ENCODE measurements at regions not wholly inside any gene's neighbourhood (a gene's known extent, or its start where the extent isn't known, plus 50 kb on each side); places are given as distances from the start of the nearest gene placed in this dataset.

DNA sequence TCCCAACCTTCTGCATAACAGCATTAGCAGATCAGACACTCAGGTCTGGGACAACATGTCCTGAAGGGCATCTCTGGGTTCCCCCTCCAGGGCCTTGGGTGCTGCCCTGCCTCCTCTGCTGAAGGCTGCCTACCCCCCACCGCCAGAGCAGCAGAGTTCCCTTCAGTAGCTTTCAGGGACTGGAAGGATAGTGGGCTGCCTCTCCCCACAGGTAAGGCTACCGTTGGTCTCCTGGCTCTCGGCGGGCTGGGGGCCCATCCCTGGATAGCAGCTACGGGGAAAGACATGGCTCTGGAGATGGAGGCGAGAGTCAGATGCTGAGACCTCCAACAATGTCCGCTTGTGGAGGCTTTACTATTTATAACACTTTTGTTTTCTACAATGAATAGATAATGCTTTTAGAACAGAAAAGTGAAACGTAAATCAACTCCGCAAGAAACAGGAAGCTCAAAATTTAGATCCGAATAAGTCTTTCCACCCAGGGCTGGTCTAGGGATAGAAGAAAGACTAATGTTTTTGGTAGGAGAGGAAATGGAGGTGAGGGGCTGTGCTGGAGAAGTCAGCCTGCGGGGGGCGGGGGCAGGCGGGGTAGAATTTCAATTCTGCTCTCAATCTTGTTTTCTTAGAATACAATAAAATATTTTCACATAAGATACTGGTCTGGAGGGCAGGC, 58.4 kb downstream of the ARL4C start:
- TF ChIP-seq, protein P1, sequence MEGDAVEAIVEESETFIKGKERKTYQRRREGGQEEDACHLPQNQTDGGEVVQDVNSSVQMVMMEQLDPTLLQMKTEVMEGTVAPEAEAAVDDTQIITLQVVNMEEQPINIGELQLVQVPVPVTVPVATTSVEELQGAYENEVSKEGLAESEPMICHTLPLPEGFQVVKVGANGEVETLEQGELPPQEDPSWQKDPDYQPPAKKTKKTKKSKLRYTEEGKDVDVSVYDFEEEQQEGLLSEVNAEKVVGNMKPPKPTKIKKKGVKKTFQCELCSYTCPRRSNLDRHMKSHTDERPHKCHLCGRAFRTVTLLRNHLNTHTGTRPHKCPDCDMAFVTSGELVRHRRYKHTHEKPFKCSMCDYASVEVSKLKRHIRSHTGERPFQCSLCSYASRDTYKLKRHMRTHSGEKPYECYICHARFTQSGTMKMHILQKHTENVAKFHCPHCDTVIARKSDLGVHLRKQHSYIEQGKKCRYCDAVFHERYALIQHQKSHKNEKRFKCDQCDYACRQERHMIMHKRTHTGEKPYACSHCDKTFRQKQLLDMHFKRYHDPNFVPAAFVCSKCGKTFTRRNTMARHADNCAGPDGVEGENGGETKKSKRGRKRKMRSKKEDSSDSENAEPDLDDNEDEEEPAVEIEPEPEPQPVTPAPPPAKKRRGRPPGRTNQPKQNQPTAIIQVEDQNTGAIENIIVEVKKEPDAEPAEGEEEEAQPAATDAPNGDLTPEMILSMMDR (IDR thresholded peaks at IDR 0.05; ENCODE audit: low read length): no peak
- TF ChIP-seq EZH2 (optimal IDR thresholded peaks at IDR 0.05; ENCODE audit: low read depth, low read length): no peak
- TF ChIP-seq EZH2phosphoT487 (IDR thresholded peaks at IDR 0.05; ENCODE audit: low read length): no peak
- DNase-seq: no peak
- Histone ChIP-seq H3K9ac (ENCODE audit: low read length) (no peak overlapping the region), H3F3A (ENCODE audit: insufficient read depth, low read length) (no peaks in the 10 kb centered on the region), H3K79me2 (ENCODE audit: low read length) (no peaks in the 10 kb centered on the region), H2AFZ (ENCODE audit: low read length) (no peak overlapping the region), H3K4me3 (ENCODE audit: low read length) (no peak overlapping the region), H3K27me3 (replicated peaks; ENCODE audit: insufficient read depth, low read length) (no peaks in the 10 kb centered on the region), H3K27ac (ENCODE audit: low read length) (no peak overlapping the region), H3K9me3 (replicated peaks; ENCODE audit: insufficient read depth, low read length) (no peaks in the 10 kb centered on the region), H3K36me3 (replicated peaks; ENCODE audit: insufficient read depth, low read length) (no peaks in the 10 kb centered on the region), H3K9me2 (replicated peaks; ENCODE audit: insufficient read depth, low read length) (no peaks in the 10 kb centered on the region), H3K4me2 (ENCODE audit: low read depth, low read length) (no peak overlapping the region), H3K4me1 (ENCODE audit: low read length) (no peaks in the 10 kb centered on the region), H4K20me1 (ENCODE audit: insufficient read depth, low read length) (no peaks in the 10 kb centered on the region)

- H4K20me1 ChIP-seq (ENCODE audit: insufficient read depth, low read length): no peaks in the 10 kb centered on the region
- H3K9me3 ChIP-seq (replicated peaks; ENCODE audit: insufficient read depth, low read length): no peaks in the 10 kb centered on the region
- TF ChIP-seq EZH2 (optimal IDR thresholded peaks at IDR 0.05; ENCODE audit: low read depth, low read length) (no peak), EZH2phosphoT487 (IDR thresholded peaks at IDR 0.05; ENCODE audit: low read length) (no peak)
- H3F3A ChIP-seq (ENCODE audit: insufficient read depth, low read length): no peaks in the 10 kb centered on the region
- no peaks in the 10 kb centered on the region for H3K36me3 ChIP-seq (replicated peaks; ENCODE audit: insufficient read depth, low read length)
- no peak overlapping the region for H3K4me3 ChIP-seq (ENCODE audit: low read length)
- H3K4me2 ChIP-seq (ENCODE audit: low read depth, low read length): no peak overlapping the region
- H3K79me2 ChIP-seq (ENCODE audit: low read length): no peaks in the 10 kb centered on the region
- no peaks in the 10 kb centered on the region for H3K4me1 ChIP-seq (ENCODE audit: low read length)
- no peak for DNase-seq
- H3K27me3 ChIP-seq (replicated peaks; ENCODE audit: insufficient read depth, low read length): no peaks in the 10 kb centered on the region
- H3K9me2 ChIP-seq (replicated peaks; ENCODE audit: insufficient read depth, low read length): no peaks in the 10 kb centered on the region
- H3K9ac ChIP-seq (ENCODE audit: low read length): no peak overlapping the region
- no peak overlapping the region for H3K27ac ChIP-seq (ENCODE audit: low read length)
- H2AFZ ChIP-seq (ENCODE audit: low read length): no peak overlapping the region
These were observed 59.1 kb downstream of the ARL4C start for GRCh38 chr2:234437642-234438304.

DNA sequence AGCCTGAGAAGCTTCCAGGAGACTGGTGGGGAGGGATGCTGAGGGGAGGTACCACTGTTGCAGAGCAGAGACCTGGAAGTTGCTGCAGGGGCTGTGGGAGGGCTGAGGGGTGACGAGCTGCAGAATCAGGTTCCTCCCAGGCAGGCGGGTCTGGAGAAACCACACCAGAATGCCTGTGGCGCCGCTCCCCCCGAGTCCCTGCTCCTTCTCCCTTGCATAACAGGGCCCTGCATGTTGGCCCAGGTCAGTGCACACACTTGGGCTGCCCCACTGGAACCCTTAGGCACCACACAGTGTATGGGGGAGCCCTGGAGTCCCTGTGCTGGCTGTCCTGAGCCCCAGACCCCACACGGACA, 60.4 kb downstream of the ARL4C start:
- Histone ChIP-seq H4K20me1 (ENCODE audit: insufficient read depth, low read length) (no peaks in the 10 kb centered on the region), H3K9ac (ENCODE audit: low read length) (no peak overlapping the region), H3K9me3 (replicated peaks; ENCODE audit: insufficient read depth, low read length) (no peaks in the 10 kb centered on the region), H3K27ac (ENCODE audit: low read length) (no peak overlapping the region), H3K4me2 (ENCODE audit: low read depth, low read length) (no peak overlapping the region), H3K4me3 (ENCODE audit: low read length) (no peak overlapping the region), H3K79me2 (ENCODE audit: low read length) (no peaks in the 10 kb centered on the region), H3K9me2 (replicated peaks; ENCODE audit: insufficient read depth, low read length) (no peaks in the 10 kb centered on the region), H3K4me1 (ENCODE audit: low read length) (no peaks in the 10 kb centered on the region), H2AFZ (ENCODE audit: low read length) (no peak overlapping the region), H3K36me3 (replicated peaks; ENCODE audit: insufficient read depth, low read length) (no peaks in the 10 kb centered on the region), H3K27me3 (replicated peaks; ENCODE audit: insufficient read depth, low read length) (no peaks in the 10 kb centered on the region), H3F3A (ENCODE audit: insufficient read depth, low read length) (no peaks in the 10 kb centered on the region)
- no peak for DNase-seq
- TF ChIP-seq EZH2phosphoT487 (IDR thresholded peaks at IDR 0.05; ENCODE audit: low read length): no peak
- TF ChIP-seq, protein P1 (IDR thresholded peaks at IDR 0.05; ENCODE audit: low read length): no peak
- no peak for TF ChIP-seq EZH2 (optimal IDR thresholded peaks at IDR 0.05; ENCODE audit: low read depth, low read length)
